Heart right ventricle (tissue), 16 donors: ENCODE measurements at regions not wholly inside any gene's neighbourhood (a gene's known extent, or its start where the extent isn't known, plus 50 kb on each side); places are given as distances from the start of the nearest gene placed in this dataset.
A peak's percentile ranks its signal among the peaks of the same experiment; 100 is the strongest.

Source experiments
- ATAC-seq, 8 donors: fragments of 200-7000 bp; cut with Tn5 transposase; one replicate each; pipeline ENCODE4 v1.9.1; 2020; ENCODE audit warnings: mild to moderate bottlenecking in 8 of 8, moderate library complexity in 8 of 8, moderate number of reproducible peaks in 1 of 8
- DNase-seq, 2 donors: peaks; one replicate each; pipeline ENCODE4 v3.0.0-alpha.2; 2020
- H3K27ac ChIP-seq, 10 donors: fragments of 200-600 bp; sonication (generic) in 2 of 10; one replicate each; pipeline versions ENCODE4 v1.5.0 to v1.8.0; 2020 to 2022; ENCODE audit warnings: mild to moderate bottlenecking in 3 of 10
- H3K27me3 ChIP-seq, 7 donors: fragments of 200-600 bp; one replicate each; pipeline ENCODE4 v1.8.0; 2021 to 2022; ENCODE audit warnings: mild to moderate bottlenecking in 2 of 7
- H3K36me3 ChIP-seq, 9 donors: fragments of 200-600 bp; sonication (generic) in 1 of 9; one replicate each; pipeline versions ENCODE4 v1.5.0 to v1.8.0; 2020 to 2022; ENCODE audit warnings: mild to moderate bottlenecking in 2 of 9
- H3K4me1 ChIP-seq, 9 donors: fragments of 200-600 bp; sonication (generic) in 1 of 9; one replicate each; pipeline versions ENCODE4 v1.5.0 to v1.8.0; 2020 to 2022; ENCODE audit warnings: mild to moderate bottlenecking in 4 of 9
- H3K4me3 ChIP-seq, 10 donors: fragments of 200-600 bp; sonication (generic) in 2 of 10; one replicate each; pipeline versions ENCODE4 v1.5.0 to v1.8.0; 2020 to 2022; ENCODE audit warnings: mild to moderate bottlenecking in 7 of 10, moderate library complexity in 2 of 10
- H3K9me3 ChIP-seq, 11 donors: fragments of 200-600 bp in 10 of 11; sonication (generic) in 2 of 11; one replicate each; pipeline versions ENCODE4 v1.5.0 to v1.8.0; 2013 to 2022; ENCODE audit warnings: mild to moderate bottlenecking in 2 of 11, control low read depth in 1 of 11, moderate library complexity in 1 of 11
- CTCF ChIP-seq, 9 donors: fragments of 200-600 bp; sonication (generic) in 2 of 9; IDR thresholded peaks; one replicate each; pipeline versions ENCODE4 v1.5.0 to v1.8.0; 2021 to 2022; ENCODE audit warnings: antibody characterized with exemption in 9 of 9, mild to moderate bottlenecking in 5 of 9, moderate library complexity in 1 of 9
- whole genome bisulfite sequencing, 2 donors: extraction: QIAGEN DNeasy Blood & Tissue Kit; methylation state at CpG; one replicate each; pipeline ENCODE4 v1.1.7; 2013; ENCODE audit warnings: inconsistent platforms in 1 of 2; 5-methylcytosine and 5-hydroxymethylcytosine counted together
- intact Hi-C, 10 donors: fragments of 100-400 bp; cut with DNase I; formaldehyde crosslinking; loops; one replicate each; pipeline versions ENCODE4 v1.11.1 to v1.14.2; 2022
- donor health status: Arrhythmogenic right ventricular cardiomyopathy.
- donor health status: ischemic (EF 13 %, LVEDD 7.1; RV severe dilation, severe dysfunction).
- donor health status: healthy with polysubstance abuse.
- donor health status: DM: no; HTN: yes; CAD: no.
- donor health status: DM: no; HTN: no; CAD: no.
- donor health status: ischemic (EF 25% LVEDD 6.9; RV normal size, moderate dysfunction).
- donor health status: ischemic (EF 25% LVEDD 5.7; RV mildly dilated, moderate dysfunction).
- donor health status: healthy.
- donor health status: DM: yes; HTN: yes; CAD: no.
- donor health status: Ischemic cardiomyopathy.
- donor health status: ischemic (EF 35%, LVEDD 5.7; RV mildly dilated, moderate dysfunction).
- donor health status: nonischemic (EF 11% LVEDD 7.7; RV severe dilation, severe dysfunction).
- donor health status: DM: yes; HTN: yes; CAD: no.
- donor health status: PGD.
- donor health status: ischemic (EF 29% LVEDD 5.4; RV normal size, mild dysfunction).
- donor health status: nonischemic (EF 23%, LVEDD 6.1; RV moderate dilation, normal function).

- ATAC-seq (no peak), DNase-seq (no peak)
- intact Hi-C loops = loop anchor here in 2 of 10 donors (10.0 kb wide), 2 partner anchors 82 to 152 kb away; partner anchors contain the start of gene IGLL5 (in 1 of the 2)
- H3K4me3 ChIP-seq = no peak overlapping the region
- peaks cover 0 to 61% (median 27%) of the 10 kb centered on the region in 7 donors for H3K27me3 ChIP-seq
- H3K27ac ChIP-seq = no peak overlapping the region
- 72 to 76% methylated on average over 5 of the region's 5 CpGs for WGBS, 2 donors
- H3K9me3 ChIP-seq = no peaks in the 10 kb centered on the region
- TF ChIP-seq CTCF (IDR thresholded peaks at IDR 0.05) = peak in 3 of 9 donors; percentile 40 to 49 (median 44)
- no peaks in the 10 kb centered on the region for H3K4me1 ChIP-seq
- H3K36me3 ChIP-seq = no peaks in the 10 kb centered on the region
These were observed 85.2 kb upstream of the IGLL5 start for GRCh38 chr22:22802339-22802970.

GRCh38 chr22:22803285-22803853, 84.2 kb upstream of the IGLL5 start:
- ATAC-seq = no peak
- intact Hi-C loops = loop anchor here in 2 of 10 donors (10.0 kb wide), 2 partner anchors 81 to 151 kb away; partner anchors contain the start of gene IGLL5 (in 1 of the 2)
- H3K4me1 ChIP-seq = no peaks in the 10 kb centered on the region
- no peaks in the 10 kb centered on the region for H3K36me3 ChIP-seq
- H3K4me3 ChIP-seq = no peak overlapping the region
- H3K27me3 ChIP-seq = peaks cover 0 to 68% (median 27%) of the 10 kb centered on the region in 7 donors
- WGBS, 2 donors = 72 to 79% methylated on average over 3 of the region's 3 CpGs
- no peak for TF ChIP-seq CTCF (IDR thresholded peaks at IDR 0.05)
- no peak overlapping the region for H3K27ac ChIP-seq
- H3K9me3 ChIP-seq = no peaks in the 10 kb centered on the region
- DNase-seq = no peak

GRCh38 chr22:22810018-22810427, 77.6 kb upstream of the IGLL5 start:
- H3K27ac ChIP-seq = no peak overlapping the region
- H3K36me3 ChIP-seq = no peaks in the 10 kb centered on the region
- H3K27me3 ChIP-seq = peaks cover 0 to 33% (median 5%) of the 10 kb centered on the region in 7 donors
- peak in 8 of 9 donors; percentile 31 to 86 (median 74) for TF ChIP-seq CTCF (IDR thresholded peaks at IDR 0.05)
- intact Hi-C loops = loop anchor here in 3 of 10 donors (5.0 to 10.0 kb wide), 3 partner anchors 72 to 145 kb away; no protein-coding TSS in a partner anchor
- DNase-seq (peak in 1 of 2 donors; percentile 40), ATAC-seq (peak in 6 of 8 donors; percentile 46 to 74 (median 70))
- no peaks in the 10 kb centered on the region for H3K4me1 ChIP-seq
- 58 to 62% methylated on average over 5 of the region's 5 CpGs for WGBS, 2 donors
- H3K4me3 ChIP-seq = no peak overlapping the region
- no peaks in the 10 kb centered on the region for H3K9me3 ChIP-seq

GRCh38 chr22:22810471-22810870, 77.1 kb upstream of the IGLL5 start:
- intact Hi-C loops = loop anchor here in 3 of 10 donors (5.0 to 10.0 kb wide), 3 partner anchors 72 to 144 kb away; no protein-coding TSS in a partner anchor
- Histone ChIP-seq H3K4me3 (no peak overlapping the region), H3K9me3 (no peaks in the 10 kb centered on the region), H3K27me3 (peaks cover 0 to 29% (median under 1%) of the 10 kb centered on the region in 7 donors), H3K27ac (no peak overlapping the region), H3K4me1 (peaks cover 0 to 4% (median 0%) of the 10 kb centered on the region in 9 donors), H3K36me3 (no peaks in the 10 kb centered on the region)
- WGBS, 2 donors = 60 to 69% methylated on average over 8 of the region's 8 CpGs
- ATAC-seq = peak in 2 of 8 donors; percentile 14 to 17
- TF ChIP-seq CTCF (IDR thresholded peaks at IDR 0.05) = no peak
- no peak for DNase-seq
